Mesendoderm (in vitro differentiated cells): ENCODE measurements at regions not wholly inside any gene's neighbourhood (a gene's known extent, or its start where the extent isn't known, plus 50 kb on each side); places are given as distances from the start of the nearest gene placed in this dataset.
"Not testable (repeated sequence)": the region's sequence is repeated elsewhere in the genome, so short reads cannot be mapped to it uniquely, and the experiment has no call there.

Experiments used
- DNase-seq: peaks from one replicate; pipeline ENCODE4 v3.0.0; 2013
- H2AK5ac ChIP-seq: 2 replicates; pipeline ENCODE4 v1.6.1; 2013; ENCODE audit warnings: low read length, inconsistent platforms
- H2BK120ac ChIP-seq: 2 replicates; pipeline ENCODE4 v1.6.1; 2013; ENCODE audit warnings: low read depth, mild to moderate bottlenecking, low read length, moderate library complexity, mixed read lengths
- H2BK15ac ChIP-seq: replicated peaks from 2 replicates; pipeline ENCODE4 v1.6.1; 2013; ENCODE audit warnings: low read depth, mild to moderate bottlenecking, moderate library complexity
- H2BK5ac ChIP-seq: 2 replicates; pipeline ENCODE4 v1.6.1; 2013; ENCODE audit warnings: low read length, inconsistent platforms
- H3K18ac ChIP-seq: 2 replicates; pipeline ENCODE4 v1.6.1; 2013; ENCODE audit warnings: mild to moderate bottlenecking, low read length, mixed read lengths
- H3K23ac ChIP-seq: one replicate; pipeline ENCODE4 v1.6.1; 2013; ENCODE audit warnings: low read length
- H3K27ac ChIP-seq: 2 replicates; pipeline ENCODE4 v1.5.1; 2013; ENCODE audit warnings: low read depth, mild to moderate bottlenecking, inconsistent platforms, low read length, moderate library complexity
- H3K27me3 ChIP-seq: 2 replicates; pipeline ENCODE4 v1.6.1; 2013; ENCODE audit warnings: low read length, control low read depth, mild to moderate bottlenecking, inconsistent platforms; ENCODE audit not compliant: insufficient read depth, poor library complexity
- H3K36me3 ChIP-seq: 2 replicates; pipeline ENCODE4 v1.6.1; 2013; ENCODE audit warnings: low read length, inconsistent platforms; ENCODE audit not compliant: control insufficient read depth, insufficient read depth
- H3K4ac ChIP-seq: one replicate; pipeline ENCODE4 v1.6.1; 2013; ENCODE audit warnings: low read depth, mild to moderate bottlenecking, low read length, moderate library complexity
- H3K4me1 ChIP-seq: 2 replicates; pipeline ENCODE4 v1.6.1; 2013; ENCODE audit warnings: low read depth, low read length, inconsistent platforms; ENCODE audit not compliant: control insufficient read depth
- H3K4me2 ChIP-seq: 2 replicates; pipeline ENCODE4 v1.6.1; 2013; ENCODE audit warnings: low read length
- H3K4me3 ChIP-seq: 2 replicates; pipeline ENCODE4 v1.5.1; 2013; ENCODE audit warnings: mild to moderate bottlenecking, low read length
- H3K56ac ChIP-seq: one replicate; pipeline ENCODE4 v1.6.1; 2013; ENCODE audit warnings: low read length
- H3K79me1 ChIP-seq: 2 replicates; pipeline ENCODE4 v1.6.1; 2013; ENCODE audit warnings: low read length, inconsistent platforms
- H3K79me2 ChIP-seq: 2 replicates; pipeline ENCODE4 v1.6.1; 2013; ENCODE audit warnings: mild to moderate bottlenecking, low read length; ENCODE audit not compliant: control insufficient read depth, insufficient read depth
- H3K9ac ChIP-seq: 2 replicates; pipeline ENCODE4 v1.6.1; 2013; ENCODE audit warnings: low read length, inconsistent platforms
- H4K5ac ChIP-seq: one replicate; pipeline ENCODE4 v1.6.1; 2013; ENCODE audit warnings: low read length
- H4K8ac ChIP-seq: one replicate; pipeline ENCODE4 v1.6.1; 2013; ENCODE audit warnings: low read depth, mild to moderate bottlenecking, control low read depth, low read length, moderate library complexity
- WGBS: extraction: QIAGEN DNeasy Blood & Tissue Kit; methylation state at CpG from one replicate; pipeline ENCODE4 v1.1.7; 2013; ENCODE audit warnings: low lambda C conversion rate, missing lambda C conversion rate; ENCODE audit not compliant: insufficient coverage; ENCODE audit errors: extremely low coverage; 5-methylcytosine and 5-hydroxymethylcytosine counted together

- Histone ChIP-seq H3K4me1 (no peaks in the 10 kb centered on the region), H2BK120ac (no peak overlapping the region), H3K23ac (no peak overlapping the region), H4K5ac (no peak overlapping the region), H3K79me1 (no peaks in the 10 kb centered on the region), H3K79me2 (no peaks in the 10 kb centered on the region), H4K8ac (no peak overlapping the region), H3K9ac (no peak overlapping the region), H3K27me3 (no peaks in the 10 kb centered on the region), H3K4me2 (no peak overlapping the region), H2AK5ac (no peak overlapping the region), H3K4me3 (no peak overlapping the region), H3K27ac (no peak overlapping the region), H2BK5ac (no peak overlapping the region), H3K36me3 (no peaks in the 10 kb centered on the region), H3K4ac (no peak overlapping the region), H3K18ac (no peak overlapping the region), H2BK15ac (no peak overlapping the region), H3K56ac (no peak overlapping the region)
- WGBS = no CpG with 5 or more reads among the region's 4 CpGs
- peak; percentile 14 for DNase-seq
These were observed 181.3 kb upstream of the ZNF521 start for GRCh38 chr18:25533218-25533617.

GRCh38 chr18:25531207-25531606 is 179.2 kb upstream of the ZNF521 start:
- Histone ChIP-seq H2AK5ac (no peak overlapping the region), H3K79me2 (no peaks in the 10 kb centered on the region), H3K27ac (no peak overlapping the region), H3K4me1 (no peaks in the 10 kb centered on the region), H2BK15ac (no peak overlapping the region), H3K9ac (no peak overlapping the region), H4K8ac (no peak overlapping the region), H2BK120ac (no peak overlapping the region), H3K23ac (no peak overlapping the region), H3K56ac (no peak overlapping the region), H2BK5ac (no peak overlapping the region), H3K79me1 (no peaks in the 10 kb centered on the region), H3K4me2 (no peak overlapping the region), H4K5ac (no peak overlapping the region), H3K4me3 (no peak overlapping the region), H3K36me3 (no peaks in the 10 kb centered on the region), H3K4ac (no peak overlapping the region), H3K18ac (no peak overlapping the region), H3K27me3 (no peaks in the 10 kb centered on the region)
- WGBS = no CpG with 5 or more reads among the region's 3 CpGs
- no peak for DNase-seq

- not testable (repeated sequence) for H3K27ac ChIP-seq, H2AK5ac ChIP-seq, H4K8ac ChIP-seq, H2BK120ac ChIP-seq, H3K9ac ChIP-seq, H3K4ac ChIP-seq, H2BK15ac ChIP-seq, H3K18ac ChIP-seq, H4K5ac ChIP-seq, H3K4me2 ChIP-seq, H3K27me3 ChIP-seq, H3K79me2 ChIP-seq, H3K79me1 ChIP-seq, H2BK5ac ChIP-seq, DNase-seq, H3K4me3 ChIP-seq, H3K56ac ChIP-seq, H3K4me1 ChIP-seq, H3K36me3 ChIP-seq, H3K23ac ChIP-seq
- no CpG with 5 or more reads among the region's 1 CpG for WGBS
These were observed 173.8 kb upstream of the ZNF521 start for GRCh38 chr18:25525789-25526188.

- no CpG with 5 or more reads among the region's 3 CpGs for WGBS
These were observed 166.7 kb upstream of the ZNF521 start for GRCh38 chr18:25518716-25519053.

GRCh38 chr18:25517881-25518715 is 166.1 kb upstream of the ZNF521 start:
- WGBS = no CpG with 5 or more reads among the region's 6 CpGs
- no peak overlapping the region for H2BK5ac ChIP-seq
- H3K56ac ChIP-seq = no peak overlapping the region
- no peaks in the 10 kb centered on the region for H3K27me3 ChIP-seq
- DNase-seq = no peak
- H3K9ac ChIP-seq = no peak overlapping the region
- no peak overlapping the region for H2BK120ac ChIP-seq
- H4K8ac ChIP-seq = no peak overlapping the region
- no peak overlapping the region for H2AK5ac ChIP-seq
- H3K79me1 ChIP-seq = no peaks in the 10 kb centered on the region
- H3K4ac ChIP-seq = no peak overlapping the region
- no peaks in the 10 kb centered on the region for H3K36me3 ChIP-seq
- H2BK15ac ChIP-seq = no peak overlapping the region
- H3K23ac ChIP-seq = no peak overlapping the region
- H3K4me1 ChIP-seq = no peaks in the 10 kb centered on the region
- no peaks in the 10 kb centered on the region for H3K79me2 ChIP-seq
- H4K5ac ChIP-seq = no peak overlapping the region
- no peak overlapping the region for H3K18ac ChIP-seq
- no peak overlapping the region for H3K4me2 ChIP-seq
- H3K27ac ChIP-seq = no peak overlapping the region
- H3K4me3 ChIP-seq = no peak overlapping the region

More at GRCh38 chr18:25518716-25519053, 166.7 kb upstream of the ZNF521 start:
- Histone ChIP-seq H3K4me1 (no peaks in the 10 kb centered on the region), H3K23ac (no peak overlapping the region), H3K56ac (no peak overlapping the region), H2BK5ac (no peak overlapping the region), H3K4ac (no peak overlapping the region), H3K27me3 (no peaks in the 10 kb centered on the region), H3K79me2 (no peaks in the 10 kb centered on the region), H3K27ac (no peak overlapping the region), H2AK5ac (no peak overlapping the region), H3K36me3 (no peaks in the 10 kb centered on the region), H4K8ac (no peak overlapping the region), H2BK15ac (no peak overlapping the region), H3K4me2 (no peak overlapping the region), H3K79me1 (no peaks in the 10 kb centered on the region), H2BK120ac (no peak overlapping the region), H4K5ac (no peak overlapping the region), H3K18ac (no peak overlapping the region), H3K9ac (no peak overlapping the region), H3K4me3 (no peak overlapping the region)
- DNase-seq = no peak
